ENCODE measurements at regions not wholly inside any gene's neighbourhood (a gene's known extent, or its start where the extent isn't known, plus 50 kb on each side); places are given as distances from the start of the nearest gene placed in this dataset.

- Histone ChIP-seq H3K27me3 (ENCODE audit: control insufficient read depth, insufficient read depth, low read length) (no peaks in the 10 kb centered on the region), H3K36me3 (ENCODE audit: control insufficient read depth, insufficient read depth, low read length) (no peaks in the 10 kb centered on the region), H3K4me3 (ENCODE audit: low read depth, low read length) (no peak overlapping the region)
- DNase-seq (ENCODE audit: low read depth), result peak; percentile 63
- TF ChIP-seq, protein P1, sequence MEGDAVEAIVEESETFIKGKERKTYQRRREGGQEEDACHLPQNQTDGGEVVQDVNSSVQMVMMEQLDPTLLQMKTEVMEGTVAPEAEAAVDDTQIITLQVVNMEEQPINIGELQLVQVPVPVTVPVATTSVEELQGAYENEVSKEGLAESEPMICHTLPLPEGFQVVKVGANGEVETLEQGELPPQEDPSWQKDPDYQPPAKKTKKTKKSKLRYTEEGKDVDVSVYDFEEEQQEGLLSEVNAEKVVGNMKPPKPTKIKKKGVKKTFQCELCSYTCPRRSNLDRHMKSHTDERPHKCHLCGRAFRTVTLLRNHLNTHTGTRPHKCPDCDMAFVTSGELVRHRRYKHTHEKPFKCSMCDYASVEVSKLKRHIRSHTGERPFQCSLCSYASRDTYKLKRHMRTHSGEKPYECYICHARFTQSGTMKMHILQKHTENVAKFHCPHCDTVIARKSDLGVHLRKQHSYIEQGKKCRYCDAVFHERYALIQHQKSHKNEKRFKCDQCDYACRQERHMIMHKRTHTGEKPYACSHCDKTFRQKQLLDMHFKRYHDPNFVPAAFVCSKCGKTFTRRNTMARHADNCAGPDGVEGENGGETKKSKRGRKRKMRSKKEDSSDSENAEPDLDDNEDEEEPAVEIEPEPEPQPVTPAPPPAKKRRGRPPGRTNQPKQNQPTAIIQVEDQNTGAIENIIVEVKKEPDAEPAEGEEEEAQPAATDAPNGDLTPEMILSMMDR (IDR thresholded peaks at IDR 0.05; ENCODE audit: insufficient read depth, low read length, poor library complexity, severe bottlenecking), result no peak
Observed at GRCh38 chr2:57881998-57882888, 164.4 kb upstream of the VRK2 start.

GRCh38 chr2:57882895-57883515 lies 163.6 kb upstream of the VRK2 start:
- H3K27me3 ChIP-seq (ENCODE audit: control insufficient read depth, insufficient read depth, low read length), result no peaks in the 10 kb centered on the region
- H3K4me3 ChIP-seq (ENCODE audit: low read depth, low read length), result no peak overlapping the region
- TF ChIP-seq, protein P1 (IDR thresholded peaks at IDR 0.05; ENCODE audit: insufficient read depth, low read length, poor library complexity, severe bottlenecking), result no peak
- H3K36me3 ChIP-seq (ENCODE audit: control insufficient read depth, insufficient read depth, low read length), result no peaks in the 10 kb centered on the region
- no peak for DNase-seq (ENCODE audit: low read depth)

DNA sequence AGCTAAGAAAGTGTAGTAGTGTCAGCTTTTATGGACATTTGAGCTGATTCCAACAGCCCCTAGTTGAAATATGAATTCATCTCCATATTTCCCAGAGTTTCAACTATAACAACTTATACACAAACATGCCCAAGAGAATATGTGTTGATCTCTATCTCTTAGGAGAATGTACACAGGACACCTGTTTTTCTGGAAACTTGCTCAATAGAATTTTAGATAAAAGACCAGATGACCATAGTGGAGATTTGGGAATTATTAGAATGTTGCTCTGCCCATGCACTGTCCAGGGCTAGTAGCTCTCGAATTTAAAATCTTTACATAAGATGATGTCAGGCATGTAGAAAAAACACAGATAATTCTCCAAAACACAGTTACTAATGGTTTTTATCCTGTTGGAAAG lies 162.3 kb upstream of the VRK2 start:
- TF ChIP-seq, protein P1 (IDR thresholded peaks at IDR 0.05; ENCODE audit: insufficient read depth, low read length, poor library complexity, severe bottlenecking), result no peak
- DNase-seq (ENCODE audit: low read depth), result no peak
- no peak overlapping the region for H3K4me3 ChIP-seq (ENCODE audit: low read depth, low read length)
- no peaks in the 10 kb centered on the region for H3K27me3 ChIP-seq (ENCODE audit: control insufficient read depth, insufficient read depth, low read length)
- H3K36me3 ChIP-seq (ENCODE audit: control insufficient read depth, insufficient read depth, low read length), result no peaks in the 10 kb centered on the region

- no peaks in the 10 kb centered on the region for H3K27me3 ChIP-seq (ENCODE audit: control insufficient read depth, insufficient read depth, low read length)
- TF ChIP-seq, protein P1 (IDR thresholded peaks at IDR 0.05; ENCODE audit: insufficient read depth, low read length, poor library complexity, severe bottlenecking), result no peak
- DNase-seq (ENCODE audit: low read depth), result no peak
- no peaks in the 10 kb centered on the region for H3K36me3 ChIP-seq (ENCODE audit: control insufficient read depth, insufficient read depth, low read length)
- no peak overlapping the region for H3K4me3 ChIP-seq (ENCODE audit: low read depth, low read length)
Observed at GRCh38 chr2:57885742-57886141, 160.9 kb upstream of the VRK2 start.

GRCh38 chr2:57886161-57886786 lies 160.3 kb upstream of the VRK2 start:
- no peaks in the 10 kb centered on the region for H3K36me3 ChIP-seq (ENCODE audit: control insufficient read depth, insufficient read depth, low read length)
- H3K27me3 ChIP-seq (ENCODE audit: control insufficient read depth, insufficient read depth, low read length), result no peaks in the 10 kb centered on the region
- TF ChIP-seq, protein P1 (IDR thresholded peaks at IDR 0.05; ENCODE audit: insufficient read depth, low read length, poor library complexity, severe bottlenecking), result no peak
- H3K4me3 ChIP-seq (ENCODE audit: low read depth, low read length), result no peak overlapping the region
- no peak for DNase-seq (ENCODE audit: low read depth)
